ENCODE measurements at regions not wholly inside any gene's neighbourhood (a gene's known extent, or its start where the extent isn't known, plus 50 kb on each side); places are given as distances from the start of the nearest gene placed in this dataset.

GRCh38 chr2:5234563-5234962 lies 457.6 kb upstream of the SOX11 start:
- Histone ChIP-seq H3K9me3 (ENCODE audit: low read depth, low read length) (peaks cover 2% of the 10 kb centered on the region), H3K4me3 (ENCODE audit: insufficient read depth, low read length) (no peak overlapping the region), H2AFZ (ENCODE audit: low read length) (no peak overlapping the region), H3K4me1 (ENCODE audit: insufficient read depth, low read length) (no peaks in the 10 kb centered on the region), H3K27ac (ENCODE audit: low read depth, low read length) (no peak overlapping the region), H3K4me2 (ENCODE audit: insufficient read depth, low read length) (no peak overlapping the region), H4K20me1 (ENCODE audit: insufficient read depth, low read length) (no peaks in the 10 kb centered on the region), H3K27me3 (ENCODE audit: insufficient read depth, low read length) (no peaks in the 10 kb centered on the region), H3K36me3 (ENCODE audit: insufficient read depth, low read length) (no peaks in the 10 kb centered on the region), H3K79me2 (ENCODE audit: insufficient read depth, low read length) (no peaks in the 10 kb centered on the region)
- DNase-seq (ENCODE audit: insufficient read length, low spot score, missing footprints): no peak
- no peak for TF ChIP-seq CTCF (IDR thresholded peaks at IDR 0.05; ENCODE audit: extremely low read depth, low read depth, low read length)

- Histone ChIP-seq H3K27ac (ENCODE audit: low read depth, low read length) (no peak overlapping the region), H3K9me3 (ENCODE audit: low read depth, low read length) (no peaks in the 10 kb centered on the region), H4K20me1 (ENCODE audit: insufficient read depth, low read length) (no peaks in the 10 kb centered on the region), H2AFZ (ENCODE audit: low read length) (no peak overlapping the region), H3K79me2 (ENCODE audit: insufficient read depth, low read length) (no peaks in the 10 kb centered on the region), H3K4me1 (ENCODE audit: insufficient read depth, low read length) (no peaks in the 10 kb centered on the region), H3K4me3 (ENCODE audit: insufficient read depth, low read length) (no peak overlapping the region), H3K27me3 (ENCODE audit: insufficient read depth, low read length) (no peaks in the 10 kb centered on the region), H3K4me2 (ENCODE audit: insufficient read depth, low read length) (no peak overlapping the region), H3K36me3 (ENCODE audit: insufficient read depth, low read length) (no peaks in the 10 kb centered on the region)
- no peak for DNase-seq (ENCODE audit: insufficient read length, low spot score, missing footprints)
- TF ChIP-seq CTCF (IDR thresholded peaks at IDR 0.05; ENCODE audit: extremely low read depth, low read depth, low read length): no peak
Measured at GRCh38 chr2:5235701-5236100, 456.5 kb upstream of the SOX11 start.

DNA sequence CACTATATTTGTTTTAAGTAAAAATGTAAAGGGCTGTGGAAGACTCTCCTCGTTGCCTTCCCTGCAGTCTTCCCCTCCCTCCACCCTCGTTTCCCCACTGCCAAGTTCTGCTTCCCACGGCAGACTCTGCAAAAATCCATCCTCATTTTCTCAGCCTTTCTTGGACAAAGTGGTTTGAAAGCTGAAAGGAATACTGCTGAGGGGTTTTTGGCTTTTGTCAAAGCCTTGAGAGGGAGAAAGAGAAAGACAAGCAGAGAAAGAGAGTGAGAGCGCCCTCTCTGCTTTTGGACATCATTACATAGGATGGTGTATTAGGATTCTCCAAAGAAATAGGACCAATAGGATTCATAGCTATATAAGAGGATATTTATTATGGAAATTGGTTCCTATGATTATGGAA lies 455.9 kb upstream of the SOX11 start:
- H3K36me3 ChIP-seq (ENCODE audit: insufficient read depth, low read length): no peaks in the 10 kb centered on the region
- TF ChIP-seq CTCF (IDR thresholded peaks at IDR 0.05; ENCODE audit: extremely low read depth, low read depth, low read length): no peak
- H2AFZ ChIP-seq (ENCODE audit: low read length): no peak overlapping the region
- H3K27ac ChIP-seq (ENCODE audit: low read depth, low read length): no peak overlapping the region
- H3K4me3 ChIP-seq (ENCODE audit: insufficient read depth, low read length): no peak overlapping the region
- no peaks in the 10 kb centered on the region for H3K79me2 ChIP-seq (ENCODE audit: insufficient read depth, low read length)
- no peaks in the 10 kb centered on the region for H3K9me3 ChIP-seq (ENCODE audit: low read depth, low read length)
- no peaks in the 10 kb centered on the region for H4K20me1 ChIP-seq (ENCODE audit: insufficient read depth, low read length)
- DNase-seq (ENCODE audit: insufficient read length, low spot score, missing footprints): no peak
- no peaks in the 10 kb centered on the region for H3K4me1 ChIP-seq (ENCODE audit: insufficient read depth, low read length)
- no peaks in the 10 kb centered on the region for H3K27me3 ChIP-seq (ENCODE audit: insufficient read depth, low read length)
- H3K4me2 ChIP-seq (ENCODE audit: insufficient read depth, low read length): no peak overlapping the region

DNA sequence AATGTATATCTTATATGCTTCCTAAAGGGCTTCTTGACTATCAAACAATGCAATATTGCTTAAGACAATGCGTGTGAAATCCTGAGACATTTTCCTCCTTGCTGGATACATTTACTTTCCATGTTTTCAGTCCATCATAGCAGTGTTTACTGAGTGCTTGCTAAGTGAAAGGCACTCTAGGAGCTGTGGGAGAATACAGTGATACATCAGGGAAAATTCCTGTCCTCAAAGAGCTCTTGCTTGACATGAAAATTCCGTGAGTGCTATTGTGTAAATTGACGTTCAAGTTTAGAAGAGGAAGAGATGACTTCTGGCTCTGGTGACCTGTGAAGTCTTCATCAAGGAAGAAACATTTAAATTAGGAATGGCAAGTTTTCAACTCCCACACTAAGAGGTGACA lies 449.4 kb upstream of the SOX11 start:
- no peaks in the 10 kb centered on the region for H3K9me3 ChIP-seq (ENCODE audit: low read depth, low read length)
- no peak overlapping the region for H3K4me2 ChIP-seq (ENCODE audit: insufficient read depth, low read length)
- no peaks in the 10 kb centered on the region for H3K79me2 ChIP-seq (ENCODE audit: insufficient read depth, low read length)
- TF ChIP-seq CTCF (IDR thresholded peaks at IDR 0.05; ENCODE audit: extremely low read depth, low read depth, low read length): no peak
- no peaks in the 10 kb centered on the region for H3K36me3 ChIP-seq (ENCODE audit: insufficient read depth, low read length)
- DNase-seq (ENCODE audit: insufficient read length, low spot score, missing footprints): no peak
- no peaks in the 10 kb centered on the region for H3K27me3 ChIP-seq (ENCODE audit: insufficient read depth, low read length)
- H4K20me1 ChIP-seq (ENCODE audit: insufficient read depth, low read length): no peaks in the 10 kb centered on the region
- H3K27ac ChIP-seq (ENCODE audit: low read depth, low read length): no peak overlapping the region
- H3K4me1 ChIP-seq (ENCODE audit: insufficient read depth, low read length): no peaks in the 10 kb centered on the region
- H2AFZ ChIP-seq (ENCODE audit: low read length): no peak overlapping the region
- no peak overlapping the region for H3K4me3 ChIP-seq (ENCODE audit: insufficient read depth, low read length)
